ENCODE measurements at regions not wholly inside any gene's neighbourhood (a gene's known extent, or its start where the extent isn't known, plus 50 kb on each side); places are given as distances from the start of the nearest gene placed in this dataset.
A peak's percentile ranks its signal among the peaks of the same experiment; 100 is the strongest.

GRCh38 chr2:10987861-10988260 lies 76.1 kb downstream of the KCNF1 start:
- no peak for TF ChIP-seq CTCF (IDR thresholded peaks at IDR 0.05)
- no peak for TF ChIP-seq POLR2A (IDR thresholded peaks at IDR 0.05)
- H3K4me3 ChIP-seq, result no peak overlapping the region
- no peaks in the 10 kb centered on the region for H3K36me3 ChIP-seq
- H3K27me3 ChIP-seq, result peaks cover 0 to 4% (median 0%) of the 10 kb centered on the region in 9 donors
- H3K4me1 ChIP-seq, result peaks cover 0 to 21% (median 0%) of the 10 kb centered on the region in 12 donors
- intact Hi-C loops (cut with DNase I), result loop anchor here in 1 of 10 donors (10.0 kb wide), 1 partner anchor 153 kb away; no protein-coding TSS in a partner anchor
- H3K9me3 ChIP-seq, result no peaks in the 10 kb centered on the region
- no peak overlapping the region for H3K27ac ChIP-seq
- 83 to 95% (median 88%) methylated on average over 3 of the region's 3 CpGs for WGBS, 4 donors
- DNase-seq, result no peak
- ATAC-seq, result no peak

GRCh38 chr2:10989151-10989550 lies 77.4 kb downstream of the KCNF1 start:
- DNase-seq (no peak), ATAC-seq (no peak)
- H3K36me3 ChIP-seq, result no peaks in the 10 kb centered on the region
- peaks cover 0 to 14% (median 0%) of the 10 kb centered on the region in 12 donors for H3K4me1 ChIP-seq
- H3K27ac ChIP-seq, result no peak overlapping the region
- H3K9me3 ChIP-seq, result no peaks in the 10 kb centered on the region
- intact Hi-C loops (cut with DNase I), result loop anchor here in 1 of 10 donors (10.0 kb wide), 1 partner anchor 154 kb away; no protein-coding TSS in a partner anchor
- H3K27me3 ChIP-seq, result peaks cover 0 to 3% (median 0%) of the 10 kb centered on the region in 9 donors
- no peak overlapping the region for H3K4me3 ChIP-seq
- WGBS, 4 donors, result 81 to 88% (median 85%) methylated on average over 4 of the region's 4 CpGs
- TF ChIP-seq CTCF (IDR thresholded peaks at IDR 0.05), result no peak
- no peak for TF ChIP-seq POLR2A (IDR thresholded peaks at IDR 0.05)

- intact Hi-C loops (cut with DNase I), result loop anchor here in 1 of 10 donors (10.0 kb wide), 1 partner anchor 155 kb away; no protein-coding TSS in a partner anchor
- Histone ChIP-seq H3K36me3 (no peaks in the 10 kb centered on the region), H3K4me3 (no peak overlapping the region), H3K9me3 (no peaks in the 10 kb centered on the region), H3K27me3 (no peaks in the 10 kb centered on the region), H3K27ac (no peak overlapping the region), H3K4me1 (peaks cover 0 to 8% (median 0%) of the 10 kb centered on the region in 12 donors)
- no peak for ATAC-seq
- TF ChIP-seq POLR2A (IDR thresholded peaks at IDR 0.05), result no peak
- TF ChIP-seq CTCF (IDR thresholded peaks at IDR 0.05), result no peak
- no peak for DNase-seq
- WGBS, 4 donors, result 95 to 100% (median 98%) methylated on average over 2 of the region's 2 CpGs
Measured at GRCh38 chr2:10989782-10990181, 78.0 kb downstream of the KCNF1 start.

- H3K4me1 ChIP-seq, result no peaks in the 10 kb centered on the region
- no peak overlapping the region for H3K4me3 ChIP-seq
- no peaks in the 10 kb centered on the region for H3K27me3 ChIP-seq
- no peak overlapping the region for H3K27ac ChIP-seq
- intact Hi-C loops (cut with DNase I), result no loop called here
- no peaks in the 10 kb centered on the region for H3K36me3 ChIP-seq
- H3K9me3 ChIP-seq, result no peaks in the 10 kb centered on the region
- WGBS, 4 donors, result 78 to 86% (median 85%) methylated on average over 4 to 5 of the region's 5 CpGs
- peak in 1 of 4 donors; percentile 19 for ATAC-seq
- no peak for DNase-seq
- TF ChIP-seq CTCF (IDR thresholded peaks at IDR 0.05), result no peak
- TF ChIP-seq POLR2A (IDR thresholded peaks at IDR 0.05), result no peak
Measured at GRCh38 chr2:10990561-10991111, 78.9 kb downstream of the KCNF1 start.

All from heart left ventricle (tissue), 16 donors.